DOHH2 (cell line): ENCODE measurements at regions not wholly inside any gene's neighbourhood (a gene's known extent, or its start where the extent isn't known, plus 50 kb on each side); places are given as distances from the start of the nearest gene placed in this dataset.

Experiments
- CTCF ChIP-seq: fragments of 200-600 bp; sonication (generic); IDR thresholded peaks from one replicate; pipeline ENCODE4 v1.5.1; 2014; ENCODE audit warnings: antibody characterized with exemption, mild to moderate bottlenecking, low read depth, low read length; ENCODE audit not compliant: poor library complexity, severe bottlenecking
- EZH2phosphoT487 ChIP-seq: fragments of 200-600 bp; sonication (generic); IDR thresholded peaks from 2 replicates; pipeline ENCODE4 v1.6.1; 2017; ENCODE audit warnings: borderline replicate concordance, mild to moderate bottlenecking, antibody characterized with exemption, low read length, moderate library complexity, mixed read lengths

DNA sequence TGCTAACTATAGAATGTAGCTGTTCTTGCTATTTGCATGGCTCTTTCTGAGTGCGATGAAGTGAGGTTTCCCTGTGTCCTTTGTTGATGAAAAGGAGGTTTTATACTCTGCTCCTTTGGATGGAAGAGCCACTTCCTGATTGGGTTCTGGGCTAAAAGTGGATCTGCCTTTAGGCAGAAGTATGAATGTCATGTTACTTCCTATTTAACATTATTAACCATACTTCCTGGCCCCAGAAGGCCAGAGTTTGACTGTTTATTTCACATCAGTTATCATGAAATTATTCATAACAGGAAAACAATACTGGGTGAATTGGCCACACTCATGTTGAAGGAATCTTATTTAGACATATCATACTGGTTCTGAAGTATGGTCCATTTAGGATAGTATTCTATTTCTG is 386.2 kb downstream of the PCDH7 start:
- TF ChIP-seq CTCF (no peak), EZH2phosphoT487 (no peak)
